ENCODE measurements at regions not wholly inside any gene's neighbourhood (a gene's known extent, or its start where the extent isn't known, plus 50 kb on each side); places are given as distances from the start of the nearest gene placed in this dataset.

- TF ChIP-seq CTCF (IDR thresholded peaks at IDR 0.05; ENCODE audit: low read depth, low read length), result no peak
- DNase-seq (ENCODE audit: extremely low read depth, low read depth), result no peak
Observed at GRCh38 chr1:170231662-170232061, 85.9 kb downstream of the NTMT2 start.

GRCh38 chr1:170238704-170239391, 93.1 kb downstream of the NTMT2 start:
- no peak for TF ChIP-seq CTCF (IDR thresholded peaks at IDR 0.05; ENCODE audit: low read depth, low read length)
- no peak for DNase-seq (ENCODE audit: extremely low read depth, low read depth)

GRCh38 chr1:170239445-170239844, 93.7 kb downstream of the NTMT2 start:
- TF ChIP-seq CTCF (IDR thresholded peaks at IDR 0.05; ENCODE audit: low read depth, low read length), result no peak
- DNase-seq (ENCODE audit: extremely low read depth, low read depth), result no peak

- no peak for DNase-seq (ENCODE audit: extremely low read depth, low read depth)
- no peak for TF ChIP-seq CTCF (IDR thresholded peaks at IDR 0.05; ENCODE audit: low read depth, low read length)
Observed at GRCh38 chr1:170240409-170240808, 94.7 kb downstream of the NTMT2 start.

GRCh38 chr1:170241266-170241851, 95.6 kb downstream of the NTMT2 start:
- DNase-seq (ENCODE audit: extremely low read depth, low read depth), result no peak
- TF ChIP-seq CTCF (IDR thresholded peaks at IDR 0.05; ENCODE audit: low read depth, low read length), result no peak

GRCh38 chr1:170247751-170248521, 102.2 kb downstream of the NTMT2 start:
- DNase-seq (ENCODE audit: extremely low read depth, low read depth), result no peak
- TF ChIP-seq CTCF (IDR thresholded peaks at IDR 0.05; ENCODE audit: low read depth, low read length), result no peak
